ENCODE measurements at regions not wholly inside any gene's neighbourhood (a gene's known extent, or its start where the extent isn't known, plus 50 kb on each side); places are given as distances from the start of the nearest gene placed in this dataset.
"Not testable (repeated sequence)": the region's sequence is repeated elsewhere in the genome, so short reads cannot be mapped to it uniquely, and the experiment has no call there.

GRCh38 chr19:28631961-28632360 lies 581.0 kb downstream of the UQCRFS1 start:
- no peak for TF ChIP-seq ZNF274 (IDR thresholded peaks at IDR 0.05; ENCODE audit: low read depth, low read length)

GRCh38 chr19:28627669-28628068 lies 585.3 kb downstream of the UQCRFS1 start:
- no peak overlapping the region for H3K4me3 ChIP-seq (ENCODE audit: low read length)
- no peak for TF ChIP-seq ZNF274 (IDR thresholded peaks at IDR 0.05; ENCODE audit: low read depth, low read length)

More at GRCh38 chr19:28631961-28632360, 581.0 kb downstream of the UQCRFS1 start:
- no peak overlapping the region for H3K4me3 ChIP-seq (ENCODE audit: low read length)

- H3K4me3 ChIP-seq (ENCODE audit: low read length): not testable (repeated sequence)
Measured at GRCh38 chr19:28626407-28626806, 586.5 kb downstream of the UQCRFS1 start.

- no peak for TF ChIP-seq ZNF274 (IDR thresholded peaks at IDR 0.05; ENCODE audit: low read depth, low read length)
- H3K4me3 ChIP-seq (ENCODE audit: low read length): no peak overlapping the region
Measured at GRCh38 chr19:28619816-28620429, 593.0 kb downstream of the UQCRFS1 start.

- H3K4me3 ChIP-seq (ENCODE audit: low read length): no peak overlapping the region
- no peak for TF ChIP-seq ZNF274 (IDR thresholded peaks at IDR 0.05; ENCODE audit: low read depth, low read length)
Measured at GRCh38 chr19:28618504-28618903, 594.4 kb downstream of the UQCRFS1 start.

- H3K4me3 ChIP-seq (ENCODE audit: low read length): no peak overlapping the region
Measured at GRCh38 chr19:28615966-28616365, 597.0 kb downstream of the UQCRFS1 start.

GRCh38 chr19:28615546-28615916 lies 597.4 kb downstream of the UQCRFS1 start:
- no peak overlapping the region for H3K4me3 ChIP-seq (ENCODE audit: low read length)
- TF ChIP-seq ZNF274 (IDR thresholded peaks at IDR 0.05; ENCODE audit: low read depth, low read length): no peak

More at GRCh38 chr19:28615966-28616365, 597.0 kb downstream of the UQCRFS1 start:
- TF ChIP-seq ZNF274 (IDR thresholded peaks at IDR 0.05; ENCODE audit: low read depth, low read length): no peak

- no peak overlapping the region for H3K4me3 ChIP-seq (ENCODE audit: low read length)
- no peak for TF ChIP-seq ZNF274 (IDR thresholded peaks at IDR 0.05; ENCODE audit: low read depth, low read length)
Measured at GRCh38 chr19:28614634-28615545, 598.1 kb downstream of the UQCRFS1 start.

GRCh38 chr19:28612275-28612769 lies 600.6 kb downstream of the UQCRFS1 start:
- H3K4me3 ChIP-seq (ENCODE audit: low read length): no peak overlapping the region
- TF ChIP-seq ZNF274 (IDR thresholded peaks at IDR 0.05; ENCODE audit: low read depth, low read length): no peak

- H3K4me3 ChIP-seq (ENCODE audit: low read length): not testable (repeated sequence)
Measured at GRCh38 chr19:28611227-28611914, 601.6 kb downstream of the UQCRFS1 start.

- no peak for TF ChIP-seq ZNF274 (IDR thresholded peaks at IDR 0.05; ENCODE audit: low read depth, low read length)
- H3K4me3 ChIP-seq (ENCODE audit: low read length): no peak overlapping the region
Measured at GRCh38 chr19:28610731-28611130, 602.2 kb downstream of the UQCRFS1 start.

GRCh38 chr19:28609944-28610343 lies 603.0 kb downstream of the UQCRFS1 start:
- no peak for TF ChIP-seq ZNF274 (IDR thresholded peaks at IDR 0.05; ENCODE audit: low read depth, low read length)

GRCh38 chr19:28609091-28609755 lies 603.7 kb downstream of the UQCRFS1 start:
- H3K4me3 ChIP-seq (ENCODE audit: low read length): no peak overlapping the region
- TF ChIP-seq ZNF274 (IDR thresholded peaks at IDR 0.05; ENCODE audit: low read depth, low read length): no peak

More at GRCh38 chr19:28609944-28610343, 603.0 kb downstream of the UQCRFS1 start:
- H3K4me3 ChIP-seq (ENCODE audit: low read length): no peak overlapping the region

- no peak for TF ChIP-seq ZNF274 (IDR thresholded peaks at IDR 0.05; ENCODE audit: low read depth, low read length)
- H3K4me3 ChIP-seq (ENCODE audit: low read length): no peak overlapping the region
Measured at GRCh38 chr19:28608292-28608691, 604.7 kb downstream of the UQCRFS1 start.

All from GM08714 (cell line).